ENCODE measurements at regions not wholly inside any gene's neighbourhood (a gene's known extent, or its start where the extent isn't known, plus 50 kb on each side); places are given as distances from the start of the nearest gene placed in this dataset.

DNA sequence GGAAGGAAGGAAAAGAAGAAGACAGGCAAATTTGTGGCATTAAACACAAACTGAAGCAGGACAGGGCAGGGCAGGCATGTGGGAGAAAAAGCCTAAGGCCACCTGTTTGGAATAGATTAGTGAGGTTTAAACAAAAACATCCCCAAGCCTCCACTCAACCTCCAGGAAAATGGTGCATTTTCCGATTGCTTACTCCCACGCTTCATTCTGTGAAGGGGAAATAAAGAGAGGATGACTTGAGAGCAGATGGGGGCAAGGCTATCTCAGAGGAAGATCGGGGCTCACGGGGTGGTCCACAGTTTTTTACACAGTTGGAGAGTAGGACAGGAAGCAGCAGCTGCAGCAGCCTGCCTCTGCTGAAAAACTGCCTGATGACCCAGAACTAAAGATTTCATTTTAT lies 250.9 kb downstream of the DUSP6 start:
- H3K4me1 ChIP-seq (ENCODE audit: control insufficient read depth in 1 of 2, insufficient read depth in 1 of 2, low read depth in 1 of 2, low read length in 1 of 2) = no peaks in the 10 kb centered on the region
- H3K4me3 ChIP-seq (ENCODE audit: low read depth in 1 of 2, low read length in 1 of 2) = no peak overlapping the region
- TF ChIP-seq, protein P1, sequence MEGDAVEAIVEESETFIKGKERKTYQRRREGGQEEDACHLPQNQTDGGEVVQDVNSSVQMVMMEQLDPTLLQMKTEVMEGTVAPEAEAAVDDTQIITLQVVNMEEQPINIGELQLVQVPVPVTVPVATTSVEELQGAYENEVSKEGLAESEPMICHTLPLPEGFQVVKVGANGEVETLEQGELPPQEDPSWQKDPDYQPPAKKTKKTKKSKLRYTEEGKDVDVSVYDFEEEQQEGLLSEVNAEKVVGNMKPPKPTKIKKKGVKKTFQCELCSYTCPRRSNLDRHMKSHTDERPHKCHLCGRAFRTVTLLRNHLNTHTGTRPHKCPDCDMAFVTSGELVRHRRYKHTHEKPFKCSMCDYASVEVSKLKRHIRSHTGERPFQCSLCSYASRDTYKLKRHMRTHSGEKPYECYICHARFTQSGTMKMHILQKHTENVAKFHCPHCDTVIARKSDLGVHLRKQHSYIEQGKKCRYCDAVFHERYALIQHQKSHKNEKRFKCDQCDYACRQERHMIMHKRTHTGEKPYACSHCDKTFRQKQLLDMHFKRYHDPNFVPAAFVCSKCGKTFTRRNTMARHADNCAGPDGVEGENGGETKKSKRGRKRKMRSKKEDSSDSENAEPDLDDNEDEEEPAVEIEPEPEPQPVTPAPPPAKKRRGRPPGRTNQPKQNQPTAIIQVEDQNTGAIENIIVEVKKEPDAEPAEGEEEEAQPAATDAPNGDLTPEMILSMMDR (IDR thresholded peaks at IDR 0.05) = no peak
- no peaks in the 10 kb centered on the region for H3K36me3 ChIP-seq
- H3K27ac ChIP-seq = no peak overlapping the region
- no peaks in the 10 kb centered on the region for H3K27me3 ChIP-seq
- no peaks in the 10 kb centered on the region for H3K9me3 ChIP-seq

DNA sequence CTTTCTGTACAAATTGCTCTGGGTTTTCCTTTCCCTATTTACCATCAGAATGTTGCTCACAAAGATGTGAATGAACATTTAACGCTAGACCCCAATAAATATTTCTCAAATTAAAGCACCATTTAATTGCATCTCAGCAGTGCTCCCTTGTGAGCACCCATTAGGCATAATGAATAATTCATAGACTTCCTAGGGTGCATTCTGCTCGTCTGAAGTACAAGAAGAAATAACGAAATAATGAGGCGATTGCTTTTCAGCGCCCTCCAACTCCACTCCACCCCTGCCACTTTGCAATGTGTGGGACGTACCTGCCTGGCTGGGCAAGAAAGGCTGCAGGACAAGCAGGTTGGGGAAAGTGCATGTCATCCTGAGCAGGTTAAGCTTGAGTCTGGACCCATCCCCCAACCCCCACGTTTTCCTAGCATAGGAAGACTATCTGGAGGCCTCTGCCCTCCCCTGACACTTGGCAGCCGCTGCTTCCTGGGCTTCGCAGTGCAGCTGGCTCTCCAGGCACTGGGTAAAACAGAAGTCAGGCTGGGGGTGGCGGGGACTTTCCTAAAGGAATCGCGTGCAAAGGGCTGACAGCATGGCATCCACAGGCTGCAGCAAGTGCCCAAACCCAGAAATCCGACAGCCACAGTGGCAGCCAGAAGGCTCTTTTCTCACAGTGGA lies 253.7 kb downstream of the DUSP6 start:
- no peaks in the 10 kb centered on the region for H3K36me3 ChIP-seq
- no peaks in the 10 kb centered on the region for H3K9me3 ChIP-seq
- H3K4me3 ChIP-seq (ENCODE audit: low read depth in 1 of 2, low read length in 1 of 2) = no peak overlapping the region
- H3K27me3 ChIP-seq = no peaks in the 10 kb centered on the region
- no peak overlapping the region for H3K27ac ChIP-seq
- TF ChIP-seq, protein P1 (IDR thresholded peaks at IDR 0.05) = no peak
- H3K4me1 ChIP-seq (ENCODE audit: control insufficient read depth in 1 of 2, insufficient read depth in 1 of 2, low read depth in 1 of 2, low read length in 1 of 2) = no peaks in the 10 kb centered on the region

DNA sequence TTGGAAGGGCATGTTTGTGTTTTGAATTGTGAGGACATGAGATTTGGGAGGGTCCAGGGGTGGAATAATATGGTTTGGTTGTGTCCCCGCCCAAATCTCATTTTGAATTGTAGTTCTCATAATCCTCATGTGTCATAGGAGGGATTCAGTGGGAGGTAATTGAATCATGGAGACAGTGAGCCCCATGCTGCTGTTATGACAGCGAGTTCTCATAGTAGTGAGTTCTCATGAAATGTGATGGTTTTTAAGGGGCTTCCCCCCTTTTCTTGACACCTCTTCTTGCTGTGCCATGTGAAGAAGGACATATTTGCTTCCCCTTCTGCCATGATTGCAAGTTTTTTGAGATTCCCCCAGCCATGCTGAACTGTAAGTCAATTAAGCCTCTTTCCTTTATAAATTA lies 260.0 kb downstream of the DUSP6 start:
- Histone ChIP-seq H3K27ac (no peak overlapping the region), H3K36me3 (no peaks in the 10 kb centered on the region), H3K4me3 (ENCODE audit: low read depth in 1 of 2, low read length in 1 of 2) (no peak overlapping the region), H3K27me3 (no peaks in the 10 kb centered on the region), H3K4me1 (ENCODE audit: control insufficient read depth in 1 of 2, insufficient read depth in 1 of 2, low read depth in 1 of 2, low read length in 1 of 2) (no peaks in the 10 kb centered on the region), H3K9me3 (no peaks in the 10 kb centered on the region)
- TF ChIP-seq, protein P1 (IDR thresholded peaks at IDR 0.05) = no peak

DNA sequence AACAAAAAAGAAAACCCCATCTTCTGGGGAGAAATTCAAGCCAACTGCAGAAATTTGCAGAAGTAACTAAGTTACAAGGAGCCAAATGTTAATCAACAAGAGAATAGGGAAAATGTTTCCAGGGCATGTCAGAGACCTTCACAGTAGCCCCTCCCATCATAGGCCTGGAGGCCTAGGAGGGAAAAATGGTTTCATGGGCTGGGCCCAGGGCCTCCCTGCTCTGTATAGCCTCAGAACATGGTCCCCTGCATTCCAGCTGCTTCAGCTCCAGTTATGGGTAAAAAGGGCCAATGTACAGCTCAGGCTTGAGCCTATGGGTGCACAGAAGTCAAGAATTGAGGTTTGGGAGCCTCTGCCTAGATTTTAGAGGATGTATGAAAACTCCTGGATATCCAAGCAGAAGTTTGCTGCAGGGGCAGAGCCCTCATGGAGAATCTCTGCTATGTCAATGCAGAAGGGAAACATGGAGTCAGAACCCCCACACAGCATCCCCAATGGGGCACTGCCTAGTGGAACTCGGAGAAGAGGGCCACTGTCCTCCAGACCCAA lies 260.9 kb downstream of the DUSP6 start:
- H3K9me3 ChIP-seq = no peaks in the 10 kb centered on the region
- H3K27me3 ChIP-seq = no peaks in the 10 kb centered on the region
- H3K4me3 ChIP-seq (ENCODE audit: low read depth in 1 of 2, low read length in 1 of 2) = no peak overlapping the region
- H3K27ac ChIP-seq = no peak overlapping the region
- no peaks in the 10 kb centered on the region for H3K4me1 ChIP-seq (ENCODE audit: control insufficient read depth in 1 of 2, insufficient read depth in 1 of 2, low read depth in 1 of 2, low read length in 1 of 2)
- no peaks in the 10 kb centered on the region for H3K36me3 ChIP-seq
- TF ChIP-seq, protein P1 (IDR thresholded peaks at IDR 0.05) = no peak

DNA sequence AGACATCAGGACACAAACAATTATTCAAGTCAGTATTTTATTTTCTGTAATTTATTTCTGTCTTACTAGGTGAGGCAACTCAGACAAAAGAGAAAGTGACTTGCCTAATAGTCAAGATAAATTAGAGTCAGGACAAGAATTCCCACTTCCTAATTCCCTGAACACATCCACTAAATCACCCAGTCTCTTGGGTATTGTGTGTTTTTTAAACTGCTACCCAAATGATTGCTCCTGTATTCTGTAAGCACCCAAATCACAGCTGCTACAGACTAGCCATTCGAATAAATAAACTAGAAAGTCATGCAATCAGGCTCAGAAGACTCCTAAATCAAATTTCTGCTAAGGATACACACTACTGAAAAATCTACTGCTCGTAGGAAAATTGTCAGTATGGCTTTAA lies 263.0 kb downstream of the DUSP6 start:
- TF ChIP-seq, protein P1 (IDR thresholded peaks at IDR 0.05) = no peak
- Histone ChIP-seq H3K36me3 (no peaks in the 10 kb centered on the region), H3K9me3 (no peaks in the 10 kb centered on the region), H3K4me3 (ENCODE audit: low read depth in 1 of 2, low read length in 1 of 2) (no peak overlapping the region), H3K4me1 (ENCODE audit: control insufficient read depth in 1 of 2, insufficient read depth in 1 of 2, low read depth in 1 of 2, low read length in 1 of 2) (no peaks in the 10 kb centered on the region), H3K27me3 (no peaks in the 10 kb centered on the region), H3K27ac (no peak overlapping the region)
